Transverse colon (tissue), 4 donors: ENCODE measurements at regions not wholly inside any gene's neighbourhood (a gene's known extent, or its start where the extent isn't known, plus 50 kb on each side); places are given as distances from the start of the nearest gene placed in this dataset.

Source experiments
- DNase-seq: peaks from one replicate; pipeline ENCODE4 v3.0.0-alpha.2; 2019
- H3K27ac ChIP-seq, 4 donors: fragments of 200-600 bp; sonication (generic); 2 replicates each; pipeline ENCODE4 v1.5.1; 2016 to 2018; ENCODE audit warnings: inconsistent platforms in 4 of 4
- H3K27me3 ChIP-seq: fragments of 200-600 bp; sonication (generic); 2 replicates; pipeline ENCODE4 v1.5.1; 2017; ENCODE audit warnings: inconsistent platforms
- H3K36me3 ChIP-seq, 4 donors: fragments of 200-600 bp; sonication (generic); 2 replicates each; pipeline ENCODE4 v1.5.1; 2017 to 2019; ENCODE audit warnings: inconsistent platforms in 4 of 4
- H3K4me1 ChIP-seq, 4 donors: fragments of 200-600 bp; sonication (generic); 2 replicates each; pipeline ENCODE4 v1.5.1; 2017 to 2020; ENCODE audit warnings: inconsistent platforms in 4 of 4
- H3K4me3 ChIP-seq, 4 donors: fragments of 200-600 bp; sonication (generic); 1 replicate in 1 of 4; 2 replicates in 3 of 4; pipeline versions ENCODE4 v1.5.1 to v1.6.1; 2017 to 2019; ENCODE audit warnings: inconsistent platforms in 4 of 4
- H3K9me3 ChIP-seq, 2 donors: fragments of 200-600 bp; sonication (generic); 2 replicates each; pipeline ENCODE4 v1.5.1; 2017 to 2019; ENCODE audit warnings: inconsistent platforms in 2 of 2
- EP300 ChIP-seq: sonication (generic); formaldehyde crosslinking; IDR thresholded peaks from one replicate; pipeline ENCODE4 v1.6.1; 2017; ENCODE audit warnings: antibody characterized with exemption, low read depth
- POLR2A ChIP-seq: fragments of 450-650 bp; IDR thresholded peaks from one replicate; pipeline ENCODE4 v1.6.1; 2016; ENCODE audit warnings: antibody characterized with exemption, mild to moderate bottlenecking, moderate library complexity
- POLR2AphosphoS5 ChIP-seq, 3 donors: sonication (generic); formaldehyde crosslinking; IDR thresholded peaks; one replicate each; pipeline ENCODE4 v1.6.1; 2016; ENCODE audit warnings: antibody characterized with exemption in 3 of 3
- WGBS, 2 donors: methylation state at CpG; one replicate each; pipeline ENCODE4 v1.1.5; 2018; ENCODE audit warnings: low coverage in 1 of 2; 5-methylcytosine and 5-hydroxymethylcytosine counted together
- in situ Hi-C, 4 donors: fragments of 200-750 bp; cut with MboI; loops; one replicate each; pipeline versions ENCODE4 v1.15.0 to v1.15.1; 2017; ENCODE audit warnings: low sequenced_read_pairs in 3 of 4, low pct_ligation_motif_present in 1 of 4, low pct_unique_long_range_greater_than_20kb in 1 of 4
- intact Hi-C: fragments of 100-400 bp; cut with DNase I; formaldehyde crosslinking; loops from one replicate; pipeline ENCODE4 v1.15.1; 2023; ENCODE audit warnings: low total_unique reads
- TF ChIP-seq, protein P1 (sequence below), 5 experiments: fragments of 200-600 bp in 3 of 5; fragments of 450-650 bp in 2 of 5; sonication (generic) in 3 of 5; IDR thresholded peaks; 1 replicate in 2 of 5; 2 replicates in 3 of 5; pipeline ENCODE4 v1.5.1; 2016 to 2017; ENCODE audit warnings: antibody characterized with exemption in 5 of 5, inconsistent platforms in 3 of 5, mild to moderate bottlenecking in 2 of 5, moderate library complexity in 1 of 5

DNA sequence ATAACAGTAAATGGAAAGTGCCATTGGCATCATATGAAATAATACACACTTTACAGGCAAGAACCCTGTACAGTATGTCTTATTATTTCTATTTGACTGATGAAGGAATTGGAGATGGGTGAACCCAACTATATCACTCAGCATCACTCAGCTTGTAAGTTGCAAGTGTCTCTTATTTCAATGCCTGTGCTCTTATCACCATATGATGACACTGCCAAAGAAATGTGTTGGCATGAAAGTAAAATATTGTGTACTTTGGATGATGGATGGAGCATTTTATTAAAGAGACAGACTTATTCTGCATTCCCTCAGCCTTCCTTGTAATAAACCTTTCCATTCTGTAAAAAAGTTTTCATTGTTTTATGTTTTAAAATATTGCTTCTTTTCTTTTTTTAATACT lies 927.5 kb upstream of the VRK2 start:
- no peaks in the 10 kb centered on the region for H3K4me1 ChIP-seq
- TF ChIP-seq POLR2AphosphoS5 (IDR thresholded peaks at IDR 0.05) (no peak), EP300 (no peak), POLR2A (no peak)
- TF ChIP-seq, protein P1, sequence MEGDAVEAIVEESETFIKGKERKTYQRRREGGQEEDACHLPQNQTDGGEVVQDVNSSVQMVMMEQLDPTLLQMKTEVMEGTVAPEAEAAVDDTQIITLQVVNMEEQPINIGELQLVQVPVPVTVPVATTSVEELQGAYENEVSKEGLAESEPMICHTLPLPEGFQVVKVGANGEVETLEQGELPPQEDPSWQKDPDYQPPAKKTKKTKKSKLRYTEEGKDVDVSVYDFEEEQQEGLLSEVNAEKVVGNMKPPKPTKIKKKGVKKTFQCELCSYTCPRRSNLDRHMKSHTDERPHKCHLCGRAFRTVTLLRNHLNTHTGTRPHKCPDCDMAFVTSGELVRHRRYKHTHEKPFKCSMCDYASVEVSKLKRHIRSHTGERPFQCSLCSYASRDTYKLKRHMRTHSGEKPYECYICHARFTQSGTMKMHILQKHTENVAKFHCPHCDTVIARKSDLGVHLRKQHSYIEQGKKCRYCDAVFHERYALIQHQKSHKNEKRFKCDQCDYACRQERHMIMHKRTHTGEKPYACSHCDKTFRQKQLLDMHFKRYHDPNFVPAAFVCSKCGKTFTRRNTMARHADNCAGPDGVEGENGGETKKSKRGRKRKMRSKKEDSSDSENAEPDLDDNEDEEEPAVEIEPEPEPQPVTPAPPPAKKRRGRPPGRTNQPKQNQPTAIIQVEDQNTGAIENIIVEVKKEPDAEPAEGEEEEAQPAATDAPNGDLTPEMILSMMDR (IDR thresholded peaks at IDR 0.05) = no peak
- in situ Hi-C loops (no loop called here), intact Hi-C loops (no loop called here)
- H3K9me3 ChIP-seq = no peaks in the 10 kb centered on the region
- H3K4me3 ChIP-seq = no peak overlapping the region
- H3K27me3 ChIP-seq = no peaks in the 10 kb centered on the region
- no peak overlapping the region for H3K27ac ChIP-seq
- DNase-seq = no peak
- H3K36me3 ChIP-seq = no peaks in the 10 kb centered on the region

DNA sequence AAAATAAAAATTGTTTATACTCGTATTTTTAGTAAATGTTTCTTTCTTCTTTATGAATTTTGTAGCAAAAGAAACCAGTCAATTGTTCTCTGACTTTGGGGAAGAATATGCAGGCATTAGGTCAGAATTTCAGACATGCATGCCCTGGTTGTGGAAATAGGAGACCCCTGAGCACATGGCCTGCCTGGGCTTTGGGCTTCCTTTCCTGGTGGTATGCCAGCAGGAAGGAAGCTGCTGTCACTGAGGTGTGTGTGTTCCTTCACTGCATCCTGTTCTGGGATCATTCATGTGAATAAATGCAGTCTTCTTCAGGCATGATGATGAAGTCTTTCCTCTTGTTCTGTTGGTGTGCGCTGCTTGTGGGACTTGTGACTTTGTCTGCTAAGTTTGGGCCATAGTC lies 920.2 kb upstream of the VRK2 start:
- TF ChIP-seq POLR2A (no peak), EP300 (no peak), POLR2AphosphoS5 (IDR thresholded peaks at IDR 0.05) (no peak)
- TF ChIP-seq, protein P1 (IDR thresholded peaks at IDR 0.05) = no peak
- Histone ChIP-seq H3K36me3 (no peaks in the 10 kb centered on the region), H3K4me1 (no peaks in the 10 kb centered on the region), H3K9me3 (no peaks in the 10 kb centered on the region), H3K4me3 (no peak overlapping the region), H3K27ac (no peak overlapping the region), H3K27me3 (no peaks in the 10 kb centered on the region)
- intact Hi-C loops = no loop called here
- DNase-seq = no peak
- in situ Hi-C loops = no loop called here
- WGBS, 2 donors = 75 to 76% methylated on average over 2 of the region's 2 CpGs

DNA sequence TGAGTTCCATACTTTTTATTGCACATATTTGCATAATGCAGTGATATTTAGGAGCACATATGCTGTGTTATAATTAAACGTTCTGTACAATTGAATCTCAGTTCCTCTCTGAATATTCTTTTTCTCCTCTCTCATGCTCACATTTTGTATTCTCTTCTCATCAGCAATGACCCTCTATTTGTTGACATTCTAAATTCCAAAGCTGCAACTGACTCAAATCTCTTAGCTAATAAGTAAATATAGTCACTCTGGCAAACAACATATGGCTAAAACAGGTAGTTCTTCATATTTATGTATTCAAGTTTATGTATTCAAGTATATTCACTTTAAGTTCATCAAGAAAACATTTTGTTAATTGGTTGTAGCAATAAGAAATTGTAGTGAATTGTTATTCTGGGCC lies 907.4 kb upstream of the VRK2 start:
- no peak for TF ChIP-seq EP300
- no peak for TF ChIP-seq POLR2A
- in situ Hi-C loops = no loop called here
- H3K4me1 ChIP-seq = no peaks in the 10 kb centered on the region
- H3K4me3 ChIP-seq = no peak overlapping the region
- DNase-seq = no peak
- H3K36me3 ChIP-seq = no peaks in the 10 kb centered on the region
- 73 to 77% methylated on average over 1 of the region's 1 CpG for WGBS, 2 donors
- H3K27ac ChIP-seq = no peak overlapping the region
- intact Hi-C loops = no loop called here
- H3K9me3 ChIP-seq = no peaks in the 10 kb centered on the region
- no peaks in the 10 kb centered on the region for H3K27me3 ChIP-seq

DNA sequence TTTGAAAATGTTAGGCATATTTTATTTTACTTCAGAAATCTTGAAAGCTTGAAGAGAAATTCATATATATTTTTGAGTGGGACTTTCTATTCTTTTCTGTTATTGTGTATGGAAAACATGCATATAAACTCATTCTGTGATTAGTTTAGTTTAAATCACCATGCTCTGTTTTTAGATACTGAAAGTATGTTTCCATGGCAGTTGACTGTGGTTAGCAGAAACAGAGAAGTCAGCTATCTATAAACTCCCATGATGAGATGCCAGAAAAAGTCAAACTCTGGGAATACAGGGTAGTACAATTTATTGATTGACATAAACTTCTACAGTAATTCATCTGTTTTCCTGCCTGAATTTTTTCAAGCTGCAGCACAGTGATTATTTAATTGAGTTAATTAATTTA lies 905.3 kb upstream of the VRK2 start:
- no peaks in the 10 kb centered on the region for H3K4me1 ChIP-seq
- no peaks in the 10 kb centered on the region for H3K9me3 ChIP-seq
- H3K27ac ChIP-seq = no peak overlapping the region
- no peak for TF ChIP-seq EP300
- no peak for TF ChIP-seq POLR2AphosphoS5 (IDR thresholded peaks at IDR 0.05)
- in situ Hi-C loops (no loop called here), intact Hi-C loops (no loop called here)
- DNase-seq = no peak
- H3K36me3 ChIP-seq = no peaks in the 10 kb centered on the region
- H3K27me3 ChIP-seq = no peaks in the 10 kb centered on the region
- no peak overlapping the region for H3K4me3 ChIP-seq

DNA sequence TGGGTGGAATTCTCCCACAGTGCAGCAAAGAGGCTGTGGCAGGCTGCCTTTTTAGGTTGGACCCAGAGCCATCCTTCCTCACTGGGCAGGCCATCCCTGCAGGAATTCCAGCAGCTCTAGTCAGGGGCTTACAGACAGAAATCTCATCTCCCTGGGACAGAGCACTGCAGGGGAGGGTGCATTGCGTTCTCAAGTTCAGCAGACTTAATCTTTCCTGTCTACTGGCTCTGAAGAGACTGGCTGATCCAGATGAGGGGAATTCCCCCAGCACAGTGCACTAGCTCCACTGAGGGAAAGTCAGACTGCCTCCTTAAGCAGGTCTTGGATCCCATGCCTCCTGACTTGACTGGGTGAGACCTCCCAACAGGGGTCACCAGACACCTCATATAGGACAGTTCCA lies 899.7 kb upstream of the VRK2 start:
- H3K27ac ChIP-seq = no peak overlapping the region
- 33% methylated on average over 1 of the region's 1 CpG; no CpG with 5 or more reads in 1 of the 2 donors for WGBS, 2 donors
- H3K4me1 ChIP-seq = no peaks in the 10 kb centered on the region
- no peaks in the 10 kb centered on the region for H3K27me3 ChIP-seq
- no peak overlapping the region for H3K4me3 ChIP-seq
- intact Hi-C loops = no loop called here
- in situ Hi-C loops = no loop called here
- no peaks in the 10 kb centered on the region for H3K9me3 ChIP-seq
- no peak for TF ChIP-seq EP300
- TF ChIP-seq POLR2AphosphoS5 (IDR thresholded peaks at IDR 0.05) = no peak
- no peak for TF ChIP-seq POLR2A
- TF ChIP-seq, protein P1 (IDR thresholded peaks at IDR 0.05) = no peak
- H3K36me3 ChIP-seq = no peaks in the 10 kb centered on the region
- DNase-seq = no peak
